ENCODE measurements at regions not wholly inside any gene's neighbourhood (a gene's known extent, or its start where the extent isn't known, plus 50 kb on each side); places are given as distances from the start of the nearest gene placed in this dataset.

DNA sequence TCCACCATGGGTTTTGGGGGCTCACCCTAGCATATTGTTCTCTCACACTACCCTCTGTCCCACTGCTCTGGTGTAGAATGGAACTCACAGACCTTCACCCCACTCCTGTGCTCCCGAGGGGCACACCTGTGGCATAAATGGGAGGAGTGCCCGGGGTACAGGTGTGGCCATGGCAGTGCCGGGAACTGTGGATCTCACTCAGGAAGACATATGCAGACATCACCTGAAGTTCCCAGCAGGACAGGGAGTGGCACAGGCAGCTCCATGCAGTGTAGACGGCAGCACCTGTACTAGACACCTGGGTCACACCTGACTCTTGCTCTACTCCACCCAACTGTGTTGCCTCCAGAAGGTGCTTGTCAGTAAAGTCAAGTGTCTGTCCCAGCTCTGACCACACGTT lies 57.6 kb upstream of the MRPS22 start:
- Histone ChIP-seq H4K20me1 (ENCODE audit: control insufficient read depth, extremely low read depth, insufficient read depth, low read length) (no peaks in the 10 kb centered on the region), H3K9ac (ENCODE audit: insufficient read depth, low read length) (no peak overlapping the region), H3K36me3 (ENCODE audit: control insufficient read depth, insufficient read depth, low read length) (no peaks in the 10 kb centered on the region), H2AFZ (ENCODE audit: low read length) (no peak overlapping the region), H3K4me2 (ENCODE audit: extremely low read depth, insufficient read depth, low read length) (no peak overlapping the region), H3K27me3 (ENCODE audit: control insufficient read depth, insufficient read depth, low read length) (no peaks in the 10 kb centered on the region), H3K9me3 (ENCODE audit: control insufficient read depth, insufficient read depth, low read depth, low read length) (no peaks in the 10 kb centered on the region), H3K79me2 (ENCODE audit: control insufficient read depth, insufficient read depth, low read length) (no peaks in the 10 kb centered on the region), H3K27ac (ENCODE audit: insufficient read depth, low read length) (no peak overlapping the region), H3K4me1 (ENCODE audit: control insufficient read depth, extremely low read depth, insufficient read depth, low read length) (no peaks in the 10 kb centered on the region), H3K4me3 (replicated peaks in 1 of 4; ENCODE audit: control extremely low read depth in 1 of 4, insufficient read depth in 1 of 4, low read depth in 3 of 4, low read length in 4 of 4) (no peak overlapping the region)
- TF ChIP-seq, protein P1, sequence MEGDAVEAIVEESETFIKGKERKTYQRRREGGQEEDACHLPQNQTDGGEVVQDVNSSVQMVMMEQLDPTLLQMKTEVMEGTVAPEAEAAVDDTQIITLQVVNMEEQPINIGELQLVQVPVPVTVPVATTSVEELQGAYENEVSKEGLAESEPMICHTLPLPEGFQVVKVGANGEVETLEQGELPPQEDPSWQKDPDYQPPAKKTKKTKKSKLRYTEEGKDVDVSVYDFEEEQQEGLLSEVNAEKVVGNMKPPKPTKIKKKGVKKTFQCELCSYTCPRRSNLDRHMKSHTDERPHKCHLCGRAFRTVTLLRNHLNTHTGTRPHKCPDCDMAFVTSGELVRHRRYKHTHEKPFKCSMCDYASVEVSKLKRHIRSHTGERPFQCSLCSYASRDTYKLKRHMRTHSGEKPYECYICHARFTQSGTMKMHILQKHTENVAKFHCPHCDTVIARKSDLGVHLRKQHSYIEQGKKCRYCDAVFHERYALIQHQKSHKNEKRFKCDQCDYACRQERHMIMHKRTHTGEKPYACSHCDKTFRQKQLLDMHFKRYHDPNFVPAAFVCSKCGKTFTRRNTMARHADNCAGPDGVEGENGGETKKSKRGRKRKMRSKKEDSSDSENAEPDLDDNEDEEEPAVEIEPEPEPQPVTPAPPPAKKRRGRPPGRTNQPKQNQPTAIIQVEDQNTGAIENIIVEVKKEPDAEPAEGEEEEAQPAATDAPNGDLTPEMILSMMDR (conservative IDR thresholded peaks at IDR 0.05 in 1 of 2, IDR thresholded peaks at IDR 0.05 in 1 of 2; ENCODE audit: low read depth in 1 of 2, low read length in 2 of 2): no peak
- TF ChIP-seq EZH2 (IDR thresholded peaks at IDR 0.05; ENCODE audit: low read length, missing control alignments): no peak
- DNase-seq (ENCODE audit: low read depth in 2 of 2): no peak

DNA sequence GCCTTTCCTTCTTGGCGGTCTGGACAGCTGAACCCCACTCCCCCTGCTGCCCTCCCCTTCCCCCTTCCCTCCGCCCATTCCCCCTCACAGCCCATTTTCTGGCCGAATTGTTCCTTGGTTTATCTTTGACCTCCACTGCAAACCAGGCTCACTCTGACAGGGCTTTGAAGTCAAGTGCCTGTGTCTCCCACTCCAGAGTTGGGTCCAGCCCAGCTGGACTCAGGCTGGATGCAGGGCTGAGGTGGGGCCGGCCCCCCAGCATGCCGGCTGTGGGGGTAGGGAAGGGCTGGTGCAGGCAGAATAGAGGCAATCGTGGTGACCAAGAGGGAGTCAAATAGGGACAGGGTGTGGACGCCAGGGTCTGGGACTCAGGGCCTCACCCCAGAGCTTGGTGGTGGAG lies 57.0 kb upstream of the MRPS22 start:
- H3K4me2 ChIP-seq (ENCODE audit: extremely low read depth, insufficient read depth, low read length): no peak overlapping the region
- no peak overlapping the region for H3K9ac ChIP-seq (ENCODE audit: insufficient read depth, low read length)
- no peaks in the 10 kb centered on the region for H3K27me3 ChIP-seq (ENCODE audit: control insufficient read depth, insufficient read depth, low read length)
- no peak overlapping the region for H3K4me3 ChIP-seq (replicated peaks in 1 of 4; ENCODE audit: control extremely low read depth in 1 of 4, insufficient read depth in 1 of 4, low read depth in 3 of 4, low read length in 4 of 4)
- no peak for DNase-seq (ENCODE audit: low read depth in 2 of 2)
- H2AFZ ChIP-seq (ENCODE audit: low read length): no peak overlapping the region
- H3K79me2 ChIP-seq (ENCODE audit: control insufficient read depth, insufficient read depth, low read length): no peaks in the 10 kb centered on the region
- H3K27ac ChIP-seq (ENCODE audit: insufficient read depth, low read length): no peak overlapping the region
- TF ChIP-seq, protein P1 (conservative IDR thresholded peaks at IDR 0.05 in 1 of 2, IDR thresholded peaks at IDR 0.05 in 1 of 2; ENCODE audit: low read depth in 1 of 2, low read length in 2 of 2): no peak
- no peak for TF ChIP-seq EZH2 (IDR thresholded peaks at IDR 0.05; ENCODE audit: low read length, missing control alignments)
- H4K20me1 ChIP-seq (ENCODE audit: control insufficient read depth, extremely low read depth, insufficient read depth, low read length): no peaks in the 10 kb centered on the region
- H3K9me3 ChIP-seq (ENCODE audit: control insufficient read depth, insufficient read depth, low read depth, low read length): no peaks in the 10 kb centered on the region
- H3K36me3 ChIP-seq (ENCODE audit: control insufficient read depth, insufficient read depth, low read length): no peaks in the 10 kb centered on the region
- H3K4me1 ChIP-seq (ENCODE audit: control insufficient read depth, extremely low read depth, insufficient read depth, low read length): no peaks in the 10 kb centered on the region

DNA sequence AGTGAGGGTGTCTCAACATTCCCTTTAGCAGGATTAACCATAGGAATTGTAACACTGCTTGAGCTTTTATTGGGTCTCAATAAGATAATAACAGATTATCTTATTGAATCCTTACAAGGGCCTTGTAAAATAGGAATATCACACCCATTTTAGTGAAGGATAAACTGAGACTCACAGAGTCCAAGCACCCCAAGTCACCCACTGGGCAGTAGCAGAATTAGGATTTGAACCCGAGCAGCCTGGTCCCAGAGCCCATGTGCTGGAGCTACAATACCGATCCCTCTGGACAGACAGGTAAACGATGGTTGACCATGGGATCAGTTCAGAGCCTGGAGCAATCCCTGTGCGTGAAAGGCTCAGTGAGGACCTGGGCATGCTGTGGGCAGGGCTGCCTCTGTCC lies 56.3 kb upstream of the MRPS22 start:
- Histone ChIP-seq H2AFZ (ENCODE audit: low read length) (no peak overlapping the region), H3K4me2 (ENCODE audit: extremely low read depth, insufficient read depth, low read length) (no peak overlapping the region), H3K9ac (ENCODE audit: insufficient read depth, low read length) (no peak overlapping the region), H3K27me3 (ENCODE audit: control insufficient read depth, insufficient read depth, low read length) (no peaks in the 10 kb centered on the region), H3K36me3 (ENCODE audit: control insufficient read depth, insufficient read depth, low read length) (no peaks in the 10 kb centered on the region), H3K4me3 (replicated peaks in 1 of 4; ENCODE audit: control extremely low read depth in 1 of 4, insufficient read depth in 1 of 4, low read depth in 3 of 4, low read length in 4 of 4) (no peak overlapping the region), H3K9me3 (ENCODE audit: control insufficient read depth, insufficient read depth, low read depth, low read length) (no peaks in the 10 kb centered on the region), H3K79me2 (ENCODE audit: control insufficient read depth, insufficient read depth, low read length) (no peaks in the 10 kb centered on the region), H3K27ac (ENCODE audit: insufficient read depth, low read length) (no peak overlapping the region), H3K4me1 (ENCODE audit: control insufficient read depth, extremely low read depth, insufficient read depth, low read length) (no peaks in the 10 kb centered on the region), H4K20me1 (ENCODE audit: control insufficient read depth, extremely low read depth, insufficient read depth, low read length) (no peaks in the 10 kb centered on the region)
- DNase-seq (ENCODE audit: low read depth in 2 of 2): no peak
- TF ChIP-seq, protein P1 (conservative IDR thresholded peaks at IDR 0.05 in 1 of 2, IDR thresholded peaks at IDR 0.05 in 1 of 2; ENCODE audit: low read depth in 1 of 2, low read length in 2 of 2): no peak
- TF ChIP-seq EZH2 (IDR thresholded peaks at IDR 0.05; ENCODE audit: low read length, missing control alignments): no peak

Measured in fibroblast of lung (primary cell).